ENCODE measurements at regions not wholly inside any gene's neighbourhood (a gene's known extent, or its start where the extent isn't known, plus 50 kb on each side); places are given as distances from the start of the nearest gene placed in this dataset.

GRCh38 chr5:53418409-53418808, 62.0 kb upstream of the FST start:
- no peak for TF ChIP-seq POLR2A (IDR thresholded peaks at IDR 0.05)
- TF ChIP-seq, protein P1, sequence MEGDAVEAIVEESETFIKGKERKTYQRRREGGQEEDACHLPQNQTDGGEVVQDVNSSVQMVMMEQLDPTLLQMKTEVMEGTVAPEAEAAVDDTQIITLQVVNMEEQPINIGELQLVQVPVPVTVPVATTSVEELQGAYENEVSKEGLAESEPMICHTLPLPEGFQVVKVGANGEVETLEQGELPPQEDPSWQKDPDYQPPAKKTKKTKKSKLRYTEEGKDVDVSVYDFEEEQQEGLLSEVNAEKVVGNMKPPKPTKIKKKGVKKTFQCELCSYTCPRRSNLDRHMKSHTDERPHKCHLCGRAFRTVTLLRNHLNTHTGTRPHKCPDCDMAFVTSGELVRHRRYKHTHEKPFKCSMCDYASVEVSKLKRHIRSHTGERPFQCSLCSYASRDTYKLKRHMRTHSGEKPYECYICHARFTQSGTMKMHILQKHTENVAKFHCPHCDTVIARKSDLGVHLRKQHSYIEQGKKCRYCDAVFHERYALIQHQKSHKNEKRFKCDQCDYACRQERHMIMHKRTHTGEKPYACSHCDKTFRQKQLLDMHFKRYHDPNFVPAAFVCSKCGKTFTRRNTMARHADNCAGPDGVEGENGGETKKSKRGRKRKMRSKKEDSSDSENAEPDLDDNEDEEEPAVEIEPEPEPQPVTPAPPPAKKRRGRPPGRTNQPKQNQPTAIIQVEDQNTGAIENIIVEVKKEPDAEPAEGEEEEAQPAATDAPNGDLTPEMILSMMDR (IDR thresholded peaks at IDR 0.05) = no peak

Data from heart left ventricle (tissue), 13 donors.